ENCODE measurements at regions not wholly inside any gene's neighbourhood (a gene's known extent, or its start where the extent isn't known, plus 50 kb on each side); places are given as distances from the start of the nearest gene placed in this dataset.

- Histone ChIP-seq H3K27ac (ENCODE audit: low read depth, low read length) (no peak overlapping the region), H3K79me2 (ENCODE audit: control insufficient read depth, insufficient read depth, low read length, unreplicated experiment) (no peaks in the 10 kb centered on the region), H3K36me3 (ENCODE audit: insufficient read depth, low read length) (no peaks in the 10 kb centered on the region), H2AFZ (ENCODE audit: low read length, unreplicated experiment) (no peak overlapping the region), H3K4me3 (ENCODE audit: low read depth, low read length) (no peak overlapping the region), H3K4me1 (ENCODE audit: control insufficient read depth, insufficient read depth, low read length, unreplicated experiment) (no peaks in the 10 kb centered on the region), H3K27me3 (ENCODE audit: insufficient read depth, low read length) (peaks cover 11% of the 10 kb centered on the region)
These were observed 243.9 kb downstream of the MIAT start for GRCh38 chr22:26901198-26901816.

- Histone ChIP-seq H3K4me3 (ENCODE audit: low read depth, low read length) (no peak overlapping the region), H3K27me3 (ENCODE audit: insufficient read depth, low read length) (peaks cover 11% of the 10 kb centered on the region), H3K36me3 (ENCODE audit: insufficient read depth, low read length) (no peaks in the 10 kb centered on the region), H3K4me1 (ENCODE audit: control insufficient read depth, insufficient read depth, low read length, unreplicated experiment) (no peaks in the 10 kb centered on the region), H3K27ac (ENCODE audit: low read depth, low read length) (no peak overlapping the region), H3K79me2 (ENCODE audit: control insufficient read depth, insufficient read depth, low read length, unreplicated experiment) (no peaks in the 10 kb centered on the region), H2AFZ (ENCODE audit: low read length, unreplicated experiment) (no peak overlapping the region)
These were observed 245.1 kb downstream of the MIAT start for GRCh38 chr22:26902401-26903029.

GRCh38 chr22:26903030-26903856 lies 245.9 kb downstream of the MIAT start:
- H3K27me3 ChIP-seq (ENCODE audit: insufficient read depth, low read length), result peaks cover 11% of the 10 kb centered on the region
- no peaks in the 10 kb centered on the region for H3K4me1 ChIP-seq (ENCODE audit: control insufficient read depth, insufficient read depth, low read length, unreplicated experiment)
- no peaks in the 10 kb centered on the region for H3K79me2 ChIP-seq (ENCODE audit: control insufficient read depth, insufficient read depth, low read length, unreplicated experiment)
- no peak overlapping the region for H3K27ac ChIP-seq (ENCODE audit: low read depth, low read length)
- no peak overlapping the region for H3K4me3 ChIP-seq (ENCODE audit: low read depth, low read length)
- H2AFZ ChIP-seq (ENCODE audit: low read length, unreplicated experiment), result no peak overlapping the region
- no peaks in the 10 kb centered on the region for H3K36me3 ChIP-seq (ENCODE audit: insufficient read depth, low read length)

GRCh38 chr22:26904483-26904882 lies 247.1 kb downstream of the MIAT start:
- Histone ChIP-seq H3K79me2 (ENCODE audit: control insufficient read depth, insufficient read depth, low read length, unreplicated experiment) (no peaks in the 10 kb centered on the region), H3K27me3 (ENCODE audit: insufficient read depth, low read length) (peaks cover 11% of the 10 kb centered on the region), H3K36me3 (ENCODE audit: insufficient read depth, low read length) (no peaks in the 10 kb centered on the region), H3K27ac (ENCODE audit: low read depth, low read length) (no peak overlapping the region), H3K4me1 (ENCODE audit: control insufficient read depth, insufficient read depth, low read length, unreplicated experiment) (no peaks in the 10 kb centered on the region), H2AFZ (ENCODE audit: low read length, unreplicated experiment) (no peak overlapping the region), H3K4me3 (ENCODE audit: low read depth, low read length) (no peak overlapping the region)

- no peak overlapping the region for H3K4me3 ChIP-seq (ENCODE audit: low read depth, low read length)
- no peaks in the 10 kb centered on the region for H3K79me2 ChIP-seq (ENCODE audit: control insufficient read depth, insufficient read depth, low read length, unreplicated experiment)
- no peak overlapping the region for H3K27ac ChIP-seq (ENCODE audit: low read depth, low read length)
- no peaks in the 10 kb centered on the region for H3K36me3 ChIP-seq (ENCODE audit: insufficient read depth, low read length)
- H3K4me1 ChIP-seq (ENCODE audit: control insufficient read depth, insufficient read depth, low read length, unreplicated experiment), result no peaks in the 10 kb centered on the region
- H2AFZ ChIP-seq (ENCODE audit: low read length, unreplicated experiment), result no peak overlapping the region
- H3K27me3 ChIP-seq (ENCODE audit: insufficient read depth, low read length), result peaks cover 11% of the 10 kb centered on the region
These were observed 247.7 kb downstream of the MIAT start for GRCh38 chr22:26905076-26905475.

GRCh38 chr22:26905640-26906039 lies 248.3 kb downstream of the MIAT start:
- H3K4me1 ChIP-seq (ENCODE audit: control insufficient read depth, insufficient read depth, low read length, unreplicated experiment), result no peaks in the 10 kb centered on the region
- no peak overlapping the region for H3K27ac ChIP-seq (ENCODE audit: low read depth, low read length)
- no peaks in the 10 kb centered on the region for H3K79me2 ChIP-seq (ENCODE audit: control insufficient read depth, insufficient read depth, low read length, unreplicated experiment)
- H3K36me3 ChIP-seq (ENCODE audit: insufficient read depth, low read length), result no peaks in the 10 kb centered on the region
- peaks cover 11% of the 10 kb centered on the region for H3K27me3 ChIP-seq (ENCODE audit: insufficient read depth, low read length)
- no peak overlapping the region for H2AFZ ChIP-seq (ENCODE audit: low read length, unreplicated experiment)
- no peak overlapping the region for H3K4me3 ChIP-seq (ENCODE audit: low read depth, low read length)

- peaks cover 11% of the 10 kb centered on the region for H3K27me3 ChIP-seq (ENCODE audit: insufficient read depth, low read length)
- H3K36me3 ChIP-seq (ENCODE audit: insufficient read depth, low read length), result no peaks in the 10 kb centered on the region
- H3K27ac ChIP-seq (ENCODE audit: low read depth, low read length), result no peak overlapping the region
- H2AFZ ChIP-seq (ENCODE audit: low read length, unreplicated experiment), result no peak overlapping the region
- H3K4me3 ChIP-seq (ENCODE audit: low read depth, low read length), result no peak overlapping the region
- H3K4me1 ChIP-seq (ENCODE audit: control insufficient read depth, insufficient read depth, low read length, unreplicated experiment), result no peaks in the 10 kb centered on the region
- H3K79me2 ChIP-seq (ENCODE audit: control insufficient read depth, insufficient read depth, low read length, unreplicated experiment), result no peaks in the 10 kb centered on the region
These were observed 249.1 kb downstream of the MIAT start for GRCh38 chr22:26906464-26906863.

GRCh38 chr22:26907366-26907765 lies 250.0 kb downstream of the MIAT start:
- peaks cover 20% of the 10 kb centered on the region for H3K27me3 ChIP-seq (ENCODE audit: insufficient read depth, low read length)

GRCh38 chr22:26910845-26911244 lies 253.5 kb downstream of the MIAT start:
- Histone ChIP-seq H3K36me3 (ENCODE audit: insufficient read depth, low read length) (no peaks in the 10 kb centered on the region), H3K79me2 (ENCODE audit: control insufficient read depth, insufficient read depth, low read length, unreplicated experiment) (no peaks in the 10 kb centered on the region), H3K4me1 (ENCODE audit: control insufficient read depth, insufficient read depth, low read length, unreplicated experiment) (no peaks in the 10 kb centered on the region), H3K27me3 (ENCODE audit: insufficient read depth, low read length) (peaks cover 16% of the 10 kb centered on the region), H3K4me3 (ENCODE audit: low read depth, low read length) (no peak overlapping the region), H2AFZ (ENCODE audit: low read length, unreplicated experiment) (no peak overlapping the region), H3K27ac (ENCODE audit: low read depth, low read length) (no peak overlapping the region)

More at GRCh38 chr22:26907366-26907765, 250.0 kb downstream of the MIAT start:
- H3K79me2 ChIP-seq (ENCODE audit: control insufficient read depth, insufficient read depth, low read length, unreplicated experiment), result no peaks in the 10 kb centered on the region
- H2AFZ ChIP-seq (ENCODE audit: low read length, unreplicated experiment), result no peak overlapping the region
- no peaks in the 10 kb centered on the region for H3K4me1 ChIP-seq (ENCODE audit: control insufficient read depth, insufficient read depth, low read length, unreplicated experiment)
- no peak overlapping the region for H3K27ac ChIP-seq (ENCODE audit: low read depth, low read length)
- H3K4me3 ChIP-seq (ENCODE audit: low read depth, low read length), result no peak overlapping the region
- no peaks in the 10 kb centered on the region for H3K36me3 ChIP-seq (ENCODE audit: insufficient read depth, low read length)

- no peaks in the 10 kb centered on the region for H3K36me3 ChIP-seq (ENCODE audit: insufficient read depth, low read length)
- H3K4me3 ChIP-seq (ENCODE audit: low read depth, low read length), result no peak overlapping the region
- peaks cover 21% of the 10 kb centered on the region for H3K27me3 ChIP-seq (ENCODE audit: insufficient read depth, low read length)
- H3K4me1 ChIP-seq (ENCODE audit: control insufficient read depth, insufficient read depth, low read length, unreplicated experiment), result no peaks in the 10 kb centered on the region
- no peak overlapping the region for H3K27ac ChIP-seq (ENCODE audit: low read depth, low read length)
- H3K79me2 ChIP-seq (ENCODE audit: control insufficient read depth, insufficient read depth, low read length, unreplicated experiment), result no peaks in the 10 kb centered on the region
- no peak overlapping the region for H2AFZ ChIP-seq (ENCODE audit: low read length, unreplicated experiment)
These were observed 255.4 kb downstream of the MIAT start for GRCh38 chr22:26912655-26913345.
